ENCODE measurements at regions not wholly inside any gene's neighbourhood (a gene's known extent, or its start where the extent isn't known, plus 50 kb on each side); places are given as distances from the start of the nearest gene placed in this dataset.

GRCh38 chr1:81699234-81699633, 101.5 kb upstream of the ADGRL2 start:
- DNase-seq, result peak; percentile 61

- peak; percentile 92 for DNase-seq
These were observed 105.0 kb upstream of the ADGRL2 start for GRCh38 chr1:81695741-81696140.

DNA sequence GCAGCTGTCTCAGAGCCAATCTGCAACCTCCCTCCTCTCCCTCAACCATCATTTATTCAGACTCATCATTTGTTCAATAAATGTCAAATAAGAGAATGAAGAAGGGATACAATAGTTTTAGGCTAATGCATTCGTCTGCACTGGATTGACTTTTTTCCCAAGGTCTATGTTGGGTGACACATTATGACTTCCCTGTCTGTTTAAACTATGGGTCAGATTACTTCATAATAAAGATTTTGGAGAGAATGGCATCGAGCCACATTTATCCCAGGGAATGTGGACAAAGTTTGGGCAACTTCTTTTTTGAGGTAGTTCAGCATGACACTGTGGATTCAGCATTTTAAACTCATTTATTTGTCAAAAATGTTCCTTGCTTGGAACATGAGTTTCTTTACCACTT, 107.4 kb upstream of the ADGRL2 start:
- DNase-seq, result no peak

DNA sequence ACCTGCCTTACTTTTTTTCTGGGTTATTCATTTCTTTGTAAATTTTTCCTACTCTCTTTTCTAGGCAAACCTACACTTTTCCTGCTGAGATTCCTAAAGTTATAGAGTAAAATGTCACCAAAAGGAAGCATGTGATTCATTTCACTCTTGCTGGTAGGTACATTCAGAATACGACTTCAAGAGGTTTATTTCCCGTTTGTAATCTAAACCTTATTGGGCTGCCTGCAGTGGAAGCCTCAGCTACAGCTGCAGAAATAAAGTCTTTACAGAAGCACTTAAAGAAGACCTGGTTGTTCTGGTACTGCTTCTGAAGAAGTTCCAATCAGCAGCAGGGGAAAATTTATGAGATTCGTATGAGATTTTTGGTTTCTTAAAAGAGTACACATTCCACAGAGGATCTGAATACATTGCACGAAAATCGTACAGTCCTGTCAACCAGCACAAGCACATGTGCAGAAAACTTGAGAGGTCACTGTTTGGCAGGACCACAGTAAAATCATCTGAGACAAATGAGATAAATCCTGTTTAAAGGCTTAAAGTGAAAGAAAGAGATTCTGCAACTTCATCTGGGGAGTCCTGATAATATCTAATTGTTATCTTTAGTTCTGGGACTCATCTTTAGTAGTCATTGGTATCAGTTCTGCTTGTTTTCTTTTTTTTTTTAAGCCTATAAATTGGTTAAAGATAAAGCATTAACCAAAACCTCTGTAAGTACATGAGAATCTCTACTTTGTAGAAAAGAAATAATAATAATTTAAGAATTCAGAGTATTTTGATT, 109.9 kb upstream of the ADGRL2 start:
- DNase-seq, result peak; percentile 61

GRCh38 chr1:81689531-81689941, 111.2 kb upstream of the ADGRL2 start:
- peak; percentile 83 for DNase-seq

DNA sequence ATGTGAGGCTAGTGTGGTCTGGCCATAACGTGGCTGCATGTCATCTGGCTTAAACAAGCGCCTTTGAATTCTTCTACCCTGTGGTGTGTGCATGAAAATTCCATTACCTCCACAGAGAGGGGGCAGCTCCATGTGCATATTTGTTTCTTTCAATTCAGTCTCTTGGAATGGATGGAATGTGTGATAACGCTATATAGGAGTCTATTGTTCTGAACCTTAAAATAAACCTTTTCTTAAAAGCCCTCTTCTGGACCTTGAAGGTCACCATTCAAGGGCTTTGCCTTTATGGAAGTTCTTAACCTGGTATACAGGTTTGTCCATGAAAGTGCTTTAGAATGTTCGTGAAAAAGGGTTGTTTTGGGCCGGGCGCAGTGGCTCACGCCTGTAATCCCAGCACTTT, 118.2 kb upstream of the ADGRL2 start:
- DNase-seq, result peak; percentile 81

DNA sequence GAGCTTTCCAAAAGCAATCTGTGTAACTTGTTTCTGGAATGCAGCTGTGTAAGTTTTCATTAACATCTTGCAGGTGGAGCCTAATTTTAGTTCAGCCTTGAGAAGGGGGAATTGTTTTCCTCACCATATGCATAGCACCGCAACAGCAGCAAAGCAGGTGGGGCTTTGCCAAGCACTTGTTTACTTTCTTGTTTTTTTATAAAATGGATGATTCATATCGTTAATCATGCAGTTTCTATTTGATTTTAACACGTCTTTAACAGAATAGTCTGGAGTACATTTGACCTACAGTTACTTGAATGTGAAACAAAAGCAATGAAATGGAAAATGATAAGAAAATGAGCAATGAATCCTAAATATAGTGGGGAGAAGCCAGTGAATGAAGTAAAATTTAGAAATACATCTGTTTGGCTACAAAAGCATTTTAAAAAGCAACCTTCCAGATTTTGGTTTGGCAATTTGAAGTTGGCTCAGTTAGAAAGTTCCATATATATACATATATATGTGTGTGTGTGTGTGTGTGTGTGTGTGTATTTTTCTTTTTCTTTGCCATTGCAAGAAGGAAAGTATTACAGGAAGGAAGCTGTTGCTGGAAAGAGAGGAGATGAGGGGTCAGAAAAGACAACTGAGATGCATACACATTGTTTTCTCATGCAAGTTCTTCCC, 119.0 kb upstream of the ADGRL2 start:
- peak; percentile 36 for DNase-seq

GRCh38 chr1:81681114-81681513, 119.6 kb upstream of the ADGRL2 start:
- no peak for DNase-seq

- no peak for DNase-seq
These were observed 120.8 kb upstream of the ADGRL2 start for GRCh38 chr1:81679942-81680341.

GRCh38 chr1:81678779-81679178, 122.0 kb upstream of the ADGRL2 start:
- no peak for DNase-seq

DNA sequence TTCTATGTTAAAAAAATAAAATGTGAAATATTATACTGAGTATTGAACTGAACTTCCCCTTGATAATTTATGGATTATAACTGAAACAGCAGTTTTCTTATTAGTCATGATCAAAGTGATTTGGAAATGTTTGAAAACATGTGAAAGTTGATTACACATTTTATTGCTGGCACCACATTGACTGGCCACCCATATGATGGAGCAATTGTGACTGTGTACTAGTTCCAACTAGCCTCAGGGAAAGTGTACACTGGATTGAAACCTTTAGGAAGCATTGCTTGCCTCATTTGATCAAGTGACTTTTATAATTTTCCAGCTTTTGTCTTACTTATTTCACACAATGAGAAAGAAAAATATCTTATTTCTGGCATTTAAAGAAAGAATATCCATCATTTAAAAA, 128.0 kb upstream of the ADGRL2 start:
- DNase-seq, result no peak

GRCh38 chr1:81671038-81671437, 129.7 kb upstream of the ADGRL2 start:
- no peak for DNase-seq

- DNase-seq, result peak; percentile 90
These were observed 130.4 kb upstream of the ADGRL2 start for GRCh38 chr1:81670286-81670685.

DNA sequence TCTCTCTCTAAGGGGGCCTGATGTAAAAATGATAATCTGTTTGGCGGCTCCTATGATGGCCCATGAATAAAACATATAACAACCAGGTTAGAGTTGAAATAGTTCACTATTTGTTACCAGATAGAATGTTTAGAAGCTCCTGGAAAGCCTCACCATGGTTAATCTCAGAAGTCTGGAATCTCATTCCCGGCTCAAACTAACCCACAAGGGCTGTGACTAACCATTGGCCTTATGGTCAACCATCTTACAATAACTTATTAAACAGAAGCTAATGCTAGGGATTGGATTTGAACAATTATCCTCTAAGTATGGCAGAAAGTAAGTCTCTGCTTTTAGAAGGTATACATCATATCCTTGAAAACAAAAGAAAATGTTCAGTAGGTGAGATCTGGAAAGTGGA, 134.1 kb upstream of the ADGRL2 start:
- DNase-seq, result peak; percentile 35

DNA sequence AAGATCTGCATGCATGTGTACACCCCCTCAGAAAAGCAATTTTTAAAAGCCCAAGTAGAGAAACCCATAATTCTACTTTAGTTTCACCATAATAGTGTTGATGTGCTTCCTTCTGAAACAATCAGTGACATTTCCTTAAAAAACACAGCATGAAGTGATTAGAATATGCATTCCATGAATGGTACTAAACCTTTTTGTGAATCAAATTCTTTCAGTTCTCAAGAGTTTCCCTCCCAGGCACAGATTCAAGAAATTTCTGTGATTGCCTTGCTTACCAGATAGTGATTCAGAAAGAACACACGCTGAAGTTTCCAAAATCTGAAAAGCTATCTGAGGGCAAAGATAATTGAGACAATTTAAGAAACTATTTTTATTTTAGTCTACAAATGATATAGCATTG, 136.4 kb upstream of the ADGRL2 start:
- DNase-seq, result peak; percentile 83

DNA sequence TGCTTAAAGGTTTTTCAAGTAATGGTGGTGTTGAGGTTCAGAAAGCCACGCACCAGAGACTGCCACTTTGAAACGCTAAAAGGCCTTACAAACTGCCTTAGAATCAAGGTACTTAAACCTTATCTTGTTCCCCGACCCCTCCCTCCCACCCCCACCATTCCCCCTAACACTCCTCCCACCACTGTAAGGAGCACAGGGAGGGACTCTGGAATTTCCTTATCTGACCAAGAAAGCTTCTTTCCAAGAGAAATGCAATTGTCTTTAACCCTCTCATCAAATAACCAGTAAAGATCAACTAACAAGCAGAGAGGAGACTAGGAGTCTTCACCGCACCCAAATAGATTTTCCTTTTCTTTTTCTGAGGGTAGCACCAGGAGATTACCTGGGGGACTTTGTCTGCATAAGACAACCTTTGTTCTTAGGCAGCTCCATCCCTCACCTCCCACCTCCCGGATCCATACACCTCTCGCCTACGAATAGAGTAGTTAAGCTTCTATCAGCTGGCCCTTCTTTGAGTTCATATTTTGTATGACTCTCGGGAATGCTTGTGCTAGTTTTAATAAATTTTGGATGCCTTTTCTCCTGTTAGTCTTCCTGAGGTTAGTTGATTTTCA, 137.7 kb upstream of the ADGRL2 start:
- no peak for DNase-seq

- DNase-seq, result peak; percentile 42
These were observed 140.4 kb upstream of the ADGRL2 start for GRCh38 chr1:81660286-81660685.

DNA sequence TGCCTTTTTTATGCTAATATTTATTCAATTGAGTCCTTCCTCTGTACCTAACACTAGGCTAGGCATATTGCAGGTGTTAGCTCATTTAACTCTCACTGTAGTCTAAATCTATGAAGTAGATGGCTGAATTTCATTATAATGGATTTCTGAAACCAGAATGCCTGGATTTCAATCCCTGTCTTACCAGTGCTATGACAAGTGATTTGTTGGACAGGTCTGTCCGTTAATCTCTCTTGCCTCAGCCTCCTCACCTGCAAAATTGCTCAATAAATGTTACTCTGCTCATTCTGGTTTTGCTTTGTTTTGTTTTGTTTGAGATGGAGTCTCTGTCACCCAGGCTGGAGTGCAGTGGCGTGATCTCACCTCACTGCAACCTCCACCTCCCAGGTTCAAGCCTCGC, 146.1 kb upstream of the ADGRL2 start:
- DNase-seq, result no peak

- no peak for DNase-seq
These were observed 146.6 kb upstream of the ADGRL2 start for GRCh38 chr1:81654147-81654546.

GRCh38 chr1:81650776-81651175, 150.0 kb upstream of the ADGRL2 start:
- no peak for DNase-seq

GRCh38 chr1:81635816-81636215, 164.9 kb upstream of the ADGRL2 start:
- DNase-seq, result peak; percentile 12

DNA sequence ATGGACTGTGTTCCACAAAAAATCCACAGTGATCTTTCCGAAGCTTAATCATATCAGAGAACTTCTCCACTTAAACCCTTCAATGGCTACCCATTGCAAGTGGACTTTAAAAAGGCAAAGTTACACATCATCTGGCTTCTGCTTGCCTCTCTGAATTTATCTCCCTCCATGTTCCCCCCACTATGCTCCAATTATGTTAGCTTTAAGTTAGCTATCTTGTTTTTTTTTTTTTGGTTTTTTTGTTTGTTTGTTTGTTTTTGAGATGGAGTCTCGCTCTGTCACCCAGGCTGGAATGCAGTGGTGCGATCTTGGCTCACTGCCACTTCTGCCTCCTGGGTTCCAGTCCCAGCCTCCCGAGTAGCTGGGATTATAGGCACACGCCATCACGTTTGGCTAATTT, 166.4 kb upstream of the ADGRL2 start:
- DNase-seq, result no peak

- no peak for DNase-seq
These were observed 181.6 kb upstream of the ADGRL2 start for GRCh38 chr1:81619156-81619555.

DNA sequence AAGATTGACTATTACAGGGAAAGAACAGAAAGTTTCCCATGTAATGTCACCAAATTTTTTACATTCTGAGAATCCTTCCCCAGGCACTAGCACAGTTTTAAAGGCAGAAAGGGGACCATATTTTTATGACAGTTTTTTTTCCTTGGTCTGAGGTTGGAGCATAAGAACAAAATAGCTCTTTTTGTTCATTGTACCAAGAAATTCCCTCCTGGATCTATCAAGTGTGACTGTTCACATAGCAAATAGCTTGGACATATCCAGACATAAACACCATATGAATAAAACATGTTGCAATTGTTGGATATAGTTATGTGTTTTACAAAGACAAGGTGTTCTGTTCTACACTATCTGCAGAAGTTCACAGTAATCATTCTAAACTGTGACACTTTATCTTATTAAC, 182.4 kb upstream of the ADGRL2 start:
- no peak for DNase-seq
